Calu3 (cell line): ENCODE measurements at regions not wholly inside any gene's neighbourhood (a gene's known extent, or its start where the extent isn't known, plus 50 kb on each side); places are given as distances from the start of the nearest gene placed in this dataset.

Source experiments
- BruUV-seq: library from RNA; stranded (reverse); fragments of 400-500 nt; replicated peaks from 2 replicates; lab custom pipeline; 2021; lab: Mats Ljungman, UMichigan
- CTCF ChIA-PET: fragments of 300-600 bp; sonication (Branson Sonifier 250); formaldehyde crosslinking; loops from one replicate; lab custom pipeline; 2022; ENCODE audit warnings: antibody characterized with exemption; lab: Charles Lee
- DNase-seq: peaks from one replicate; pipeline ENCODE4 v3.0.0; 2022
- H3K27ac Mint-ChIP-seq: one replicate; pipeline ENCODE4 v1.8.0; 2022; ENCODE audit warnings: mixed read lengths; ENCODE audit not compliant: unreplicated experiment
- H3K27me3 Mint-ChIP-seq: one replicate; pipeline ENCODE4 v1.8.0; 2022; ENCODE audit warnings: mixed read lengths; ENCODE audit not compliant: unreplicated experiment
- H3K36me3 Mint-ChIP-seq: one replicate; pipeline ENCODE4 v1.8.0; 2022; ENCODE audit warnings: mild to moderate bottlenecking, moderate library complexity, mixed read lengths; ENCODE audit not compliant: insufficient read depth, unreplicated experiment
- H3K4me1 Mint-ChIP-seq: one replicate; pipeline ENCODE4 v1.8.0; 2022; ENCODE audit warnings: mild to moderate bottlenecking, low read depth, mixed read lengths; ENCODE audit not compliant: unreplicated experiment
- H3K4me3 Mint-ChIP-seq: one replicate; pipeline ENCODE4 v1.8.0; 2022; ENCODE audit warnings: mild to moderate bottlenecking, low read depth, moderate library complexity, mixed read lengths; ENCODE audit not compliant: unreplicated experiment
- H3K9me3 Mint-ChIP-seq: one replicate; pipeline ENCODE4 v1.8.0; 2022; ENCODE audit warnings: low read depth, mixed read lengths; ENCODE audit not compliant: unreplicated experiment
- intact Hi-C: fragments of 100-400 bp; cut with micrococcal nuclease; formaldehyde crosslinking; loops from one replicate; pipeline ENCODE4 v1.10.0; 2022; ENCODE audit not compliant: unreplicated experiment
- TF ChIP-seq, protein P1 (sequence below): fragments of 200-600 bp; IDR thresholded peaks from one replicate; pipeline ENCODE4 v1.8.0; 2022; ENCODE audit warnings: antibody characterized with exemption; ENCODE audit not compliant: unreplicated experiment

DNA sequence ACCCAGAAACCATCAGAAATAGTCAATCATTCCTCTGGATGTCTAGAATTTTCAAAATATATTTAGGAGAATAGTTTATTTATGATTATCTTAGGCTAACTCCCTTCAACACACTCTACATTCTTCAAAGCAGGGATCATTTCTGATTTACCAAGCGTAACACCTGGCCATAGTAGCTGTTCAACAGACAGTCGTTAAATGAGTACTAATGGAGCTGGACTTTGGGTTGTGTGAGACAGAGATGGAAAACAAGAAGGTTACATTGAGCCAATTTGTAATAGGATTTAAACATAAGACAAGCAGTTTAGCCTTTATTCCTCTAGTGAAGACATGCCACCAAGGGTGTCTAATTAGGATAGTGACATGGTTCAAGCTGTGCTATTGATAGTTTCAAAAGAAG lies 129.2 kb upstream of the ANO3 start:
- TF ChIP-seq, protein P1, sequence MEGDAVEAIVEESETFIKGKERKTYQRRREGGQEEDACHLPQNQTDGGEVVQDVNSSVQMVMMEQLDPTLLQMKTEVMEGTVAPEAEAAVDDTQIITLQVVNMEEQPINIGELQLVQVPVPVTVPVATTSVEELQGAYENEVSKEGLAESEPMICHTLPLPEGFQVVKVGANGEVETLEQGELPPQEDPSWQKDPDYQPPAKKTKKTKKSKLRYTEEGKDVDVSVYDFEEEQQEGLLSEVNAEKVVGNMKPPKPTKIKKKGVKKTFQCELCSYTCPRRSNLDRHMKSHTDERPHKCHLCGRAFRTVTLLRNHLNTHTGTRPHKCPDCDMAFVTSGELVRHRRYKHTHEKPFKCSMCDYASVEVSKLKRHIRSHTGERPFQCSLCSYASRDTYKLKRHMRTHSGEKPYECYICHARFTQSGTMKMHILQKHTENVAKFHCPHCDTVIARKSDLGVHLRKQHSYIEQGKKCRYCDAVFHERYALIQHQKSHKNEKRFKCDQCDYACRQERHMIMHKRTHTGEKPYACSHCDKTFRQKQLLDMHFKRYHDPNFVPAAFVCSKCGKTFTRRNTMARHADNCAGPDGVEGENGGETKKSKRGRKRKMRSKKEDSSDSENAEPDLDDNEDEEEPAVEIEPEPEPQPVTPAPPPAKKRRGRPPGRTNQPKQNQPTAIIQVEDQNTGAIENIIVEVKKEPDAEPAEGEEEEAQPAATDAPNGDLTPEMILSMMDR, result no peak

GRCh38 chr11:26204101-26204500 lies 127.8 kb upstream of the ANO3 start:
- Mint-ChIP-seq H3K9me3 (no peaks in the 10 kb centered on the region), H3K27ac (no peak overlapping the region), H3K36me3 (no peaks in the 10 kb centered on the region), H3K4me1 (peaks cover 8% of the 10 kb centered on the region), H3K27me3 (no peaks in the 10 kb centered on the region), H3K4me3 (no peak overlapping the region)
- intact Hi-C loops, result no loop called here
- no peak for DNase-seq
- TF ChIP-seq, protein P1, result no peak
- no TSS peak for BruUV-seq
- CTCF ChIA-PET, result no interaction called here

More for the DNA sequence above, 129.2 kb upstream of the ANO3 start:
- no TSS peak for BruUV-seq
- no peaks in the 10 kb centered on the region for H3K9me3 Mint-ChIP-seq
- no peak overlapping the region for H3K4me3 Mint-ChIP-seq
- DNase-seq, result no peak
- peaks cover 8% of the 10 kb centered on the region for H3K4me1 Mint-ChIP-seq
- CTCF ChIA-PET, result no interaction called here
- H3K27ac Mint-ChIP-seq, result no peak overlapping the region
- H3K27me3 Mint-ChIP-seq, result no peaks in the 10 kb centered on the region
- intact Hi-C loops, result no loop called here
- H3K36me3 Mint-ChIP-seq, result no peaks in the 10 kb centered on the region

GRCh38 chr11:26204839-26205238 lies 127.1 kb upstream of the ANO3 start:
- intact Hi-C loops, result no loop called here
- Mint-ChIP-seq H3K27me3 (no peaks in the 10 kb centered on the region), H3K27ac (no peak overlapping the region), H3K4me3 (no peak overlapping the region), H3K9me3 (no peaks in the 10 kb centered on the region), H3K4me1 (peaks cover 8% of the 10 kb centered on the region), H3K36me3 (no peaks in the 10 kb centered on the region)
- no TSS peak for BruUV-seq
- CTCF ChIA-PET, result interaction anchor here (0.6 kb wide), 1 partner anchor 112 kb away, joined by 8 read pairs; no protein-coding TSS in a partner anchor
- no peak for DNase-seq
- TF ChIP-seq, protein P1, result no peak

DNA sequence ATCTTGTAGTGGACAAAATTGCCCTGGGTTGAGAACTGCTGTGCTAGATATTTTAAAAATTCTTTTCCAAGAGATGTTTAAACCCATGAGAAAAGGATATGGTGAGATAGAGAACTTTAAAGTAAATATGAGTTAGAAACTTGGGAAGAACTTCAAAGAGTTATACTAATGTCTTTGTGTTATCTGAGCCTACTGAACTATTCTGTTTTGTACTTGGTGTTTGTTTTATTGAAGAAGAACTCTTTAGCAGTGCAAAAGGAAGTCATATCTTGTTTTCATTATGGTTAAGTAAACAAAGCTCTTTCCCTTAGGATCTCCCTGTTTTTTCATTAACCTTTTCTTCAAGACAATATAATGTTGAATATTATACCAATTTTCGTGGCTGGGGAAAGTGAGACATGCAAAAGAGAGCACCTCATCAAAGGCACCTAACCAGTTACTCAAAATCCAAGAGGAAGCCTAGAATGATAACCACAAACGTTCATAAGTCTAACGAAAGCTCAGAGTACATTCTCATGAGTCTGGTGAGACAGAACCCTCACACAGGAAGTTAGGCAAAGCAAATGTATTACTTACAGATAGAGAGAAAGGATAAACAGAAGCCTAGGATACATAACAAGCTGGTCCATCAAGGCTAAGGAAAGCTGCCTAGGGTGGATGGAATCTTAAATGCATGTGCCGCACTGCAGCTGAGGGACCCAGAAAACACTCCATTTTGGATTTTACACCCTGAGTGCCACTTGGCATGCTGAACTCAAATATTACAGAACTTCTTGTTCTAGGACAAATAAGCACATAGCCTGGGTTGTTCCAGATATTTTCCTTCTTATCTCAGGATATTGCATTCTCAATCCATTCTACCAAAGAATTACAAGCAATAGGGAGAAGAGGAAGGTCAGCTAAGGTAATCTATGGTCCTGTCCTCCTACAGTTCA lies 112.5 kb upstream of the ANO3 start:
- peaks cover 13% of the 10 kb centered on the region for H3K4me1 Mint-ChIP-seq
- intact Hi-C loops, result no loop called here
- peaks cover 7% of the 10 kb centered on the region for H3K9me3 Mint-ChIP-seq
- no peak for DNase-seq
- no peak overlapping the region for H3K4me3 Mint-ChIP-seq
- H3K27me3 Mint-ChIP-seq, result no peaks in the 10 kb centered on the region
- BruUV-seq, result no TSS peak
- TF ChIP-seq, protein P1, result no peak
- CTCF ChIA-PET, result no interaction called here
- no peak overlapping the region for H3K27ac Mint-ChIP-seq
- no peaks in the 10 kb centered on the region for H3K36me3 Mint-ChIP-seq
